Right lobe of liver (tissue), 4 donors: ENCODE measurements at regions not wholly inside any gene's neighbourhood (a gene's known extent, or its start where the extent isn't known, plus 50 kb on each side); places are given as distances from the start of the nearest gene placed in this dataset.

Experiments
- POLR2A ChIP-seq: fragments of 450-650 bp; IDR thresholded peaks from one replicate; pipeline ENCODE4 v1.6.1; 2017; ENCODE audit warnings: antibody characterized with exemption, mild to moderate bottlenecking
- TF ChIP-seq, protein P1 (sequence below), 4 donors: fragments of 200-600 bp in 3 of 4; fragments of 450-650 bp in 1 of 4; IDR thresholded peaks; one replicate each; pipeline versions ENCODE4 v1.5.1 to v1.8.0; 2016 to 2022; ENCODE audit warnings: antibody characterized with exemption in 4 of 4, mild to moderate bottlenecking in 2 of 4
- donor health status: DM: no; HTN: no; CAD: no.
- donor health status: DM: no; HTN: no; CAD: no.
- donor health status: DM: no; HTN: yes; CAD: no.

DNA sequence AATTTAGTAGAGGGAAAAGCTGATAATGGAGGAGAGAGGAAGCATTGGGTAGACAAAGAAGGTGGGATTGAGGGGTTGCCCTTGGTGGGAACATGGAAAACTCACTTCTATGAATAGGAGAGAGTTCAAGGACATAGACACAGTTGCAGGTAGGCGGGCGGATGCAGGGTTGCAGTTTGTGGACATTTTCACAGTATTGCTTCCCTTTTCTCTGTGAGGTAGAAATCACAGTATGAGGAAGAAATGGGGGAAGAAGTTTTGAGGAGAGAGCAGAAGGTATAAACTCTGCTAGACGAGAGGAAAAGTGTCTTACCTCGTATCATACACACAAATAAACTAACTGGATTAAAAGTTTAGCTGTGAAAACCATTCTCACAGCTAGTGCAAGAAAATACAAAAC lies 200.7 kb upstream of the ECI2 start:
- TF ChIP-seq, protein P1, sequence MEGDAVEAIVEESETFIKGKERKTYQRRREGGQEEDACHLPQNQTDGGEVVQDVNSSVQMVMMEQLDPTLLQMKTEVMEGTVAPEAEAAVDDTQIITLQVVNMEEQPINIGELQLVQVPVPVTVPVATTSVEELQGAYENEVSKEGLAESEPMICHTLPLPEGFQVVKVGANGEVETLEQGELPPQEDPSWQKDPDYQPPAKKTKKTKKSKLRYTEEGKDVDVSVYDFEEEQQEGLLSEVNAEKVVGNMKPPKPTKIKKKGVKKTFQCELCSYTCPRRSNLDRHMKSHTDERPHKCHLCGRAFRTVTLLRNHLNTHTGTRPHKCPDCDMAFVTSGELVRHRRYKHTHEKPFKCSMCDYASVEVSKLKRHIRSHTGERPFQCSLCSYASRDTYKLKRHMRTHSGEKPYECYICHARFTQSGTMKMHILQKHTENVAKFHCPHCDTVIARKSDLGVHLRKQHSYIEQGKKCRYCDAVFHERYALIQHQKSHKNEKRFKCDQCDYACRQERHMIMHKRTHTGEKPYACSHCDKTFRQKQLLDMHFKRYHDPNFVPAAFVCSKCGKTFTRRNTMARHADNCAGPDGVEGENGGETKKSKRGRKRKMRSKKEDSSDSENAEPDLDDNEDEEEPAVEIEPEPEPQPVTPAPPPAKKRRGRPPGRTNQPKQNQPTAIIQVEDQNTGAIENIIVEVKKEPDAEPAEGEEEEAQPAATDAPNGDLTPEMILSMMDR (IDR thresholded peaks at IDR 0.05), result no peak
- TF ChIP-seq POLR2A, result no peak
